ENCODE measurements at regions not wholly inside any gene's neighbourhood (a gene's known extent, or its start where the extent isn't known, plus 50 kb on each side); places are given as distances from the start of the nearest gene placed in this dataset.

GRCh38 chr10:7048061-7048460 lies 362.8 kb downstream of the SFMBT2 start:
- TF ChIP-seq EP300 (IDR thresholded peaks at IDR 0.05) (no peak), CTCF (IDR thresholded peaks at IDR 0.05) (no peak), POLR2A (IDR thresholded peaks at IDR 0.05) (no peak)
- H3K27ac ChIP-seq = no peak overlapping the region
- 80% methylated on average over 6 of the region's 6 CpGs for WGBS, 2 donors
- H3K4me3 ChIP-seq = no peak overlapping the region
- H3K27me3 ChIP-seq = no peaks in the 10 kb centered on the region
- H3K36me3 ChIP-seq = no peaks in the 10 kb centered on the region
- peaks cover 0 to 5% (median 0%) of the 10 kb centered on the region in 4 donors for H3K4me1 ChIP-seq
- no peak for DNase-seq (ENCODE audit: low spot score in 2 of 2)
- peaks cover 0 to 3% (median 0%) of the 10 kb centered on the region in 4 donors for H3K9me3 ChIP-seq

- TF ChIP-seq POLR2A (IDR thresholded peaks at IDR 0.05) (no peak), CTCF (IDR thresholded peaks at IDR 0.05) (no peak), EP300 (IDR thresholded peaks at IDR 0.05) (no peak)
- Histone ChIP-seq H3K27ac (no peak overlapping the region), H3K36me3 (no peaks in the 10 kb centered on the region), H3K9me3 (peaks cover 0 to 3% (median 0%) of the 10 kb centered on the region in 4 donors), H3K27me3 (no peaks in the 10 kb centered on the region), H3K4me1 (peaks cover 0 to 5% (median 0%) of the 10 kb centered on the region in 4 donors), H3K4me3 (no peak overlapping the region)
- 74 to 79% methylated on average over 2 of the region's 2 CpGs for WGBS, 2 donors
- no peak for DNase-seq (ENCODE audit: low spot score in 2 of 2)
Observed at GRCh38 chr10:7046615-7047014, 364.2 kb downstream of the SFMBT2 start.

GRCh38 chr10:7045891-7046599 lies 364.8 kb downstream of the SFMBT2 start:
- Histone ChIP-seq H3K27ac (no peak overlapping the region), H3K9me3 (peaks cover 0 to 3% (median 0%) of the 10 kb centered on the region in 4 donors), H3K36me3 (no peaks in the 10 kb centered on the region), H3K4me1 (peaks cover 0 to 5% (median 0%) of the 10 kb centered on the region in 4 donors), H3K4me3 (no peak overlapping the region), H3K27me3 (no peaks in the 10 kb centered on the region)
- DNase-seq (ENCODE audit: low spot score in 2 of 2) = no peak
- TF ChIP-seq CTCF (IDR thresholded peaks at IDR 0.05) (no peak), POLR2A (IDR thresholded peaks at IDR 0.05) (no peak), EP300 (IDR thresholded peaks at IDR 0.05) (no peak)
- WGBS, 2 donors = 68 to 75% methylated on average over 4 of the region's 4 CpGs

- peaks cover 0 to 5% (median 1%) of the 10 kb centered on the region in 4 donors for H3K4me1 ChIP-seq
- no peaks in the 10 kb centered on the region for H3K36me3 ChIP-seq
- no peaks in the 10 kb centered on the region for H3K27me3 ChIP-seq
- DNase-seq (ENCODE audit: low spot score in 2 of 2) = no peak
- no peak overlapping the region for H3K4me3 ChIP-seq
- no peaks in the 10 kb centered on the region for H3K9me3 ChIP-seq
- H3K27ac ChIP-seq = no peak overlapping the region
- TF ChIP-seq CTCF (IDR thresholded peaks at IDR 0.05) (no peak), POLR2A (IDR thresholded peaks at IDR 0.05) (no peak), EP300 (IDR thresholded peaks at IDR 0.05) (no peak)
- 63 to 75% methylated on average over 3 of the region's 3 CpGs for WGBS, 2 donors
Observed at GRCh38 chr10:7043055-7043653, 367.7 kb downstream of the SFMBT2 start.

- Histone ChIP-seq H3K4me1 (peaks cover 0 to 5% (median 2%) of the 10 kb centered on the region in 4 donors), H3K36me3 (no peaks in the 10 kb centered on the region), H3K27me3 (no peaks in the 10 kb centered on the region), H3K9me3 (no peaks in the 10 kb centered on the region), H3K27ac (no peak overlapping the region), H3K4me3 (no peak overlapping the region)
- no peak for DNase-seq (ENCODE audit: low spot score in 2 of 2)
- TF ChIP-seq POLR2A (IDR thresholded peaks at IDR 0.05) (no peak), EP300 (IDR thresholded peaks at IDR 0.05) (no peak), CTCF (IDR thresholded peaks at IDR 0.05) (no peak)
- WGBS, 2 donors = 92 to 95% methylated on average over 6 of the region's 6 CpGs
Observed at GRCh38 chr10:7042419-7043054, 368.3 kb downstream of the SFMBT2 start.
